Stimulated activated CD4-positive, alpha-beta T cell treated with anti-CD3 and anti-CD28 coated beads, Interleukin-4, amount 100 ng/mL, for 4 hours (primary cell): ENCODE measurements at regions not wholly inside any gene's neighbourhood (a gene's known extent, or its start where the extent isn't known, plus 50 kb on each side); places are given as distances from the start of the nearest gene placed in this dataset.

Experiments
- DNase-seq, 2 experiments: peaks; one replicate each; pipeline ENCODE4 v3.0.0-alpha.2; 2020

GRCh38 chr13:75231235-75231634, 250.7 kb downstream of the TBC1D4 start:
- no peak for DNase-seq

DNA sequence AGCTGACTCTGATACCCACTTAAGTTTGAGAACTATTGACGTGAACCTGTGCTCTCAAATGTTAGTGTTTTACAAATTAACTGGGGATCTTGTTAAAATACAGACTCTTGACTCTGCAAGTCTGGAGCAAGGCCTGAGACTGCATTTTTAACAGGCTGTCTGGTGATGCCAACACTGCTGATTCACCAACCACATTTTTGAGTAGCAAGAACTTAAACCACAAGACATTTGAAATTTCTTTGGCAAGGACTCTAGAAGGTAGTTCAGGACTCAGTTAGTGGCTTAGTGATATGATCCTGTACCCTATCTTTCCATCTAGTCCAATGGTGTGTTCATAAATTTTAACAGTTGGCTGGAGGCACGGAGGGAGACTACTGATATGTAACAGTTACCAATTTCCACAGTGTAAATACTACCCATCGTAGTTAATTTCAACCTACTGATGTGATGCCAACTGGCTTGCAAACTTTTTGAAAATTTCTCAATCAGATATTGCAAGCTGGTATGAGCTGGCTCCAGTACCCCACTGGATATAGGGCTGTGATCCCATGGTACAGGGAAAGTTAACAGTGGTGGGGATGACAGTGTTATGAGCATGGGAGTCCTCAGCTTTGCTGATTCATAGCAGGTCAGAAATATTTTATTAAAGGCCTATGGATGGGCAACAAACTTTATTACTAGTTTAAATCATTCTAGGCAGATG, 255.1 kb downstream of the TBC1D4 start:
- no peak for DNase-seq

GRCh38 chr13:75226092-75226491, 255.9 kb downstream of the TBC1D4 start:
- DNase-seq: no peak

GRCh38 chr13:75225288-75226032, 256.5 kb downstream of the TBC1D4 start:
- no peak for DNase-seq

GRCh38 chr13:75224053-75224742, 257.8 kb downstream of the TBC1D4 start:
- no peak for DNase-seq

DNA sequence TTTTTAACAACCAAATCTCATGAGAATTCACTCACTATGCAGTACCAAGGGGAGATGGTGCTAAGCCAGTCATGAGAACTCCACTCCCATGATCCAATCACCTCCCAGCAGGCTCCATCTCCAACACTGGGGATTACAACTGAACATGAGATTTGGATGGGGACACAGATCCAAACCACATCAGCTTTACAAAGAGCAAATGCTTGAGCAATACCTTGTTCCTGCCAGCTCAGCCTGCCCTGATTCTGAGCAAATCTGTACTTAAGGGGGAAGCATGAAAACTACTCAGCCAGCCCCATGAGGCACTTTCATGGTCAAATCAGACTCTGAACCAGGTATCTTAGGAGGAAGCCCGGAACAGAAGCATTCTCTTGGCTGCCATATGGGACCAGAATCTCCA, 259.9 kb downstream of the TBC1D4 start:
- DNase-seq: no peak

- DNase-seq: no peak
Measured at GRCh38 chr13:75220861-75221260, 261.1 kb downstream of the TBC1D4 start.

DNA sequence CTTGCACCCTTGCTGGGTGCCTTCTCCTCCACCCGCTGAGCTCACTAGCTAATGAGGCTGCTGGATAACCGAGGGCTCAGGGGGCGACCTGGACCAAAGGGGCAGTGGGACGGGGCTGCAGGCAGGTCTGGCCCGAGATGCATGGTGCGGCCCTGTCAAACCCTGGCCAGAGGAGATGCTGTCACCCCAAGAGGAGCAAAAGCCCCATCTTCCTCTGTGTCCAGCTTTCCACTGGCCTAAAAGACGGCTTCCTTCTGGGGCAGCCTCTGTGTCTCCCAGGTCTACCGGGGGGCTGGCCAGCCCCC, 261.8 kb downstream of the TBC1D4 start:
- no peak for DNase-seq

- DNase-seq: peak; percentile 77 to 86
Measured at GRCh38 chr13:75219479-75220237, 262.3 kb downstream of the TBC1D4 start.

GRCh38 chr13:75217949-75218348, 264.0 kb downstream of the TBC1D4 start:
- DNase-seq: no peak

DNA sequence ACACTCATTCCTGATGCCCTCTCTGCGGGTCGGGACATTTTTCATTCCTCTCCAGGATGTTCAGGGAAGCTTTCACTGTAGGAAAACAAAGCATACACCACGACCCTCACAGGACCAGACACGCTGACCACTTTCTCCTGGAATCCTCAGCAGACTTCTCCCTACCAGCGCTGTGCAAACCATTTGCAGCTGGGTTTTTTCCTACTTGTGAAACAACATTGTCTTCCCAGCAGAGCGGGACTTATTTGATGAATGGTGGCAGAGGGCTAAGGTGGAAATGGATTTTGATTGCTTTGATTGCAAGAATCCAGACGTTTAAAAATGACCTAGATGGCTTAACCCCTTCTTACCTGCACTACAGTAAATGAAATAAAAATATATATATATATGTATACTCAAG, 265.9 kb downstream of the TBC1D4 start:
- no peak for DNase-seq

- no peak for DNase-seq
Measured at GRCh38 chr13:75214846-75215245, 267.1 kb downstream of the TBC1D4 start.

- DNase-seq: no peak
Measured at GRCh38 chr13:75202981-75203380, 279.0 kb downstream of the TBC1D4 start.

DNA sequence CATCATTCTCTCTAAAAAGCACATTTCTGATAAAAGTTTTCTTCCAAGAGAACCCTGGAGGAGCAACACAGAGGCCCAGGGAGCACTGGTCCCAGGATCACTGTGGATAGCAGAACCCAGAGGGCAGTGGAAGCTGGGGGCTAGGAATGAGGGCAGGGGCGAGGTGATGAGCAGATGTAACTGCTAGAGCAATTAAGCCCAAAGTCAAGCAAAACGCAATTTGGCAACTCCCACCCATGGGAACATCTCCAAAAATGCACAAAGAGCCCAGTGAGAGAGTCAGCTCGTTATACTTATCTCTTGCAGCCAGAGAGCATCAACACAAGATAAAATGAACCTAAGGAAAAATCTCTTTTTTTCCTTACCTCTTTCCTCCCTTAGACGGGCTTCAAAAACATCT, 284.2 kb downstream of the TBC1D4 start:
- DNase-seq: no peak

- DNase-seq: no peak
Measured at GRCh38 chr13:75196147-75196837, 285.7 kb downstream of the TBC1D4 start.

GRCh38 chr13:75195495-75196146, 286.3 kb downstream of the TBC1D4 start:
- no peak for DNase-seq

DNA sequence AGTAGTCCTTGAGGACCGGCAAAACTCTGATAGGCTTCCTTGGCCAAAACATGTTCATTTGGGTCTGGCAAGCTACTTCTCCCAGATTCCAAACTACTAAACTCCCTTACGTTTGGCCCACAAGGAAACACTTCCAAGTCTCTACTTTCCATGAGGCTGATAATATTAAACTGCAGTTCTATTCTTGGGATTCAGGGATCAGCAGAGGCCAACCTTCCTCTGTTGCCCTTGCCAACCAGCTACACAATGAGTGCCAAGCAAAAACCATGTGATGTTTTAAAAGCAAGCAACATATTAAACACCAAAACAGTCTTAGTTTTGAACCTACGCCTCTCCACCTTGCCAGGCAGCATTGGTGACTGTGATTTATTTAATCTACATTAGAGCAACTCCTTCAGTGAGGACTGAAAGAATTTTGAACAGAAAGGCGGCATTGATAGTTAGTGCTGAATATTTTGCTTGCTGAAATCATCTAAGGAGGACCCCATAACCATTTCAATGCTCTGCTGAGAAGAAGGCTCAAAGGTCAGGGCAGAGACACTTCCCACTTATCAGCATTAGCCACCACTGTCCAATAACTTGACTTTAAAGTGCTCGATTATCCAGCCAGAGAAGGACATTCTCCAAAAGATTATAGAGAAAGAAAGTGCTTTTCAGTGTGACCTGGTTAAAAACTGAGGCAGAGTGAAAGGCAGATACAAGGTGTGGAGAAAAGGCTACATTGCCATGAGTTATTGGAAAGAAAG, 287.1 kb downstream of the TBC1D4 start:
- no peak for DNase-seq

DNA sequence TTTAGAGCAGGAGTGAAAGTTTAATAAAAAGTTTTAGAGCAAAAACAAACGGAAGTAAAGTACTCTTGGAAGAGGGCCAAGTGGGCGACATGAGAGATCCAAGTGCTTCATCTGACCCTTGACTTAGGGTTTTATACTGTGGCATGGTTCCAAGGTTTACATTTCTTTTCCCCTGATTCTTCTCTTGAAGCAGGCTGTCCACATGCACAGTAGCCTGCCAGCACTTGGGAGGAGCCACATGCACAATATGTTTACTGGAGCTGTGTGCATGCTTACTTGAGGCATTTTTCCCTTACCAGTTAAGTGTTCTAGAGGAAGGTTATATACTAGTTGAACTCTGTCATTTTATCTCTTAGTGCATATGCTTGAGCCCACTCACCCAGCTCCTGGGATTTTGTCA, 295.6 kb downstream of the TBC1D4 start:
- no peak for DNase-seq

DNA sequence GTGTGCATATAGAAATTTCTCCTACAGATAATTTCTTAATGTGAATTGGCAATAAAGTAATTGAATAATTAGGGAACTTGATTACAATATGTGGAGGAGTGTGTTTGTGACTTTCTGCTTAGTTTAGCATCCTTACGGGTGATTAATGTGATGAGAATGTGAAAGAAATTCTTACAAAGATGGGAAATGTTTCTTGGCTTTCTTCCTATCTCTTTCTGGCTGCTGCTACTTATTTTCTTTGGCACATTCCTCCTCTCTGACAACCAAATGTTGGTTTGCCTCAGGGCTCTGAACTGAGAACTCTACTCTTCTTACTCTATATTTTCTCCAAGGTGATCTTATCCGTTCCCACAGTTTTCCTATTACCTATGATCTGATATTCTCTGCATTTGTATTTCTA, 300.1 kb downstream of the TBC1D4 start:
- DNase-seq: no peak

DNA sequence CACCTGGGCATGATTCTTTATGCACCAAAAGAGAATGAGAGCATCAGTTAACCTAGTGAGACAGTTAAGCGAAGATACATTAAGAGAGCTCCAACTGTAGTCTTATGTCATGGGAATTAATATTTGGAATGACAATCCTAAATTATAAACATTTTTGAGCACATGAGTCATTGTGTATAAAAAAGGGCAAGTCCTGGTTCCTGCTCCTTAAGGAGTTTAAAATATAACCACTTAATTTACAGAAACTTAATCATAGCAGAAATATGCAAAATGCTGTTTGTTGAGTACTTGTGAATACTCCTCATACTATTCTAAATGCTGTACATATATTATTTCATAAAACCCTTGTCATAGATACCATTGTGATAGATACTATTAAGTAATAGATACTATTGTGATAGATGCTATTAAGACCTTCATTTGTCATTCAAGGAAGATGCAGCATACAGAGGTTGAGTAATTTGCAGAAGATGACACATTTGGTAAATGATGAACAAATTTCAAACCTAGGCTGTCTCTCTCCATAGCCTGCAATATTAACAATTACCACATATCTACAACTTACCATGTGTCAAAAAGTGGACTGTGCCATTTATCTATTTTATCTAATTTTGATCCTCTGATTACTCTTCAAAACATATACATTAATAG, 301.0 kb downstream of the TBC1D4 start:
- no peak for DNase-seq

GRCh38 chr13:75178436-75178835, 303.5 kb downstream of the TBC1D4 start:
- no peak for DNase-seq
